Uterus (tissue), 3 donors: ENCODE measurements at regions not wholly inside any gene's neighbourhood (a gene's known extent, or its start where the extent isn't known, plus 50 kb on each side); places are given as distances from the start of the nearest gene placed in this dataset.

ENCODE experiments used
- DNase-seq, 2 donors: peaks; one replicate each; pipeline ENCODE4 v3.0.0-alpha.2; 2019 to 2020
- H3K27ac ChIP-seq, 2 donors: fragments of 200-600 bp; sonication (generic); 1 replicate in 1 of 2; 2 replicates in 1 of 2; pipeline ENCODE4 v1.5.1; 2016 to 2018
- H3K27me3 ChIP-seq, 2 donors: fragments of 200-600 bp; sonication (generic); one replicate each; pipeline ENCODE4 v1.5.1; 2018 to 2019; ENCODE audit warnings: control low read depth in 1 of 2
- H3K36me3 ChIP-seq, 2 donors: fragments of 200-600 bp; sonication (generic); one replicate each; pipeline ENCODE4 v1.5.1; 2019; ENCODE audit warnings: control low read depth in 1 of 2
- H3K4me1 ChIP-seq, 2 donors: fragments of 200-600 bp; sonication (generic); one replicate each; pipeline ENCODE4 v1.5.1; 2018 to 2019; ENCODE audit warnings: control low read depth in 1 of 2
- H3K4me3 ChIP-seq, 2 donors: fragments of 200-600 bp; sonication (generic); 1 replicate in 1 of 2; 2 replicates in 1 of 2; pipeline ENCODE4 v1.5.1; 2018 to 2019; ENCODE audit warnings: mild to moderate bottlenecking in 1 of 2
- H3K9me3 ChIP-seq, 2 donors: fragments of 200-600 bp; sonication (generic); one replicate each; pipeline ENCODE4 v1.5.1; 2019; ENCODE audit warnings: control low read depth in 1 of 2
- CTCF ChIP-seq, 4 experiments: fragments of 200-600 bp in 2 of 4; fragments of 450-650 bp in 2 of 4; sonication (generic) in 2 of 4; IDR thresholded peaks; one replicate each; pipeline ENCODE4 v1.5.1; 2016 to 2019; ENCODE audit warnings: antibody characterized with exemption in 4 of 4, mild to moderate bottlenecking in 2 of 4, moderate library complexity in 1 of 4
- POLR2A ChIP-seq, 2 donors: fragments of 450-650 bp; IDR thresholded peaks; one replicate each; pipeline ENCODE4 v1.6.1; 2016; ENCODE audit warnings: antibody characterized with exemption in 2 of 2, mild to moderate bottlenecking in 1 of 2, moderate library complexity in 1 of 2
- intact Hi-C: fragments of 100-400 bp; cut with DNase I; formaldehyde crosslinking; loops from one replicate; pipeline ENCODE4 v1.15.1; 2023; ENCODE audit warnings: low total_unique reads
- donor health status: DM: yes; HTN: yes; CAD: no.

GRCh38 chr7:26437003-26437532, 145.4 kb downstream of the SNX10 start:
- no peaks in the 10 kb centered on the region for H3K4me1 ChIP-seq
- no peak overlapping the region for H3K4me3 ChIP-seq
- no peaks in the 10 kb centered on the region for H3K9me3 ChIP-seq
- TF ChIP-seq CTCF (IDR thresholded peaks at IDR 0.05) (no peak), POLR2A (IDR thresholded peaks at IDR 0.05) (no peak)
- intact Hi-C loops = no loop called here
- DNase-seq = no peak
- no peaks in the 10 kb centered on the region for H3K27me3 ChIP-seq
- H3K27ac ChIP-seq = no peak overlapping the region
- no peaks in the 10 kb centered on the region for H3K36me3 ChIP-seq

- intact Hi-C loops = no loop called here
- TF ChIP-seq POLR2A (IDR thresholded peaks at IDR 0.05) (no peak), CTCF (IDR thresholded peaks at IDR 0.05) (no peak)
- DNase-seq = no peak
These were observed 146.4 kb downstream of the SNX10 start for GRCh38 chr7:26438078-26438477.

GRCh38 chr7:26439521-26440232, 148.0 kb downstream of the SNX10 start:
- TF ChIP-seq CTCF (IDR thresholded peaks at IDR 0.05) (no peak), POLR2A (IDR thresholded peaks at IDR 0.05) (no peak)
- Histone ChIP-seq H3K4me1 (no peaks in the 10 kb centered on the region), H3K9me3 (no peaks in the 10 kb centered on the region), H3K27me3 (no peaks in the 10 kb centered on the region), H3K27ac (no peak overlapping the region), H3K36me3 (no peaks in the 10 kb centered on the region), H3K4me3 (no peak overlapping the region)
- DNase-seq = no peak
- intact Hi-C loops = no loop called here

More at GRCh38 chr7:26438078-26438477, 146.4 kb downstream of the SNX10 start:
- no peak overlapping the region for H3K4me3 ChIP-seq
- H3K4me1 ChIP-seq = no peaks in the 10 kb centered on the region
- no peaks in the 10 kb centered on the region for H3K27me3 ChIP-seq
- H3K27ac ChIP-seq = no peak overlapping the region
- H3K36me3 ChIP-seq = no peaks in the 10 kb centered on the region
- H3K9me3 ChIP-seq = no peaks in the 10 kb centered on the region

GRCh38 chr7:26440233-26441001, 148.8 kb downstream of the SNX10 start:
- Histone ChIP-seq H3K36me3 (no peaks in the 10 kb centered on the region), H3K4me1 (no peaks in the 10 kb centered on the region), H3K9me3 (no peaks in the 10 kb centered on the region), H3K27ac (no peak overlapping the region), H3K4me3 (no peak overlapping the region), H3K27me3 (no peaks in the 10 kb centered on the region)
- intact Hi-C loops = no loop called here
- TF ChIP-seq CTCF (IDR thresholded peaks at IDR 0.05) (no peak), POLR2A (IDR thresholded peaks at IDR 0.05) (no peak)
- DNase-seq = no peak

- intact Hi-C loops = no loop called here
- H3K27ac ChIP-seq = no peak overlapping the region
- no peaks in the 10 kb centered on the region for H3K27me3 ChIP-seq
- H3K36me3 ChIP-seq = no peaks in the 10 kb centered on the region
- DNase-seq = no peak
- no peak overlapping the region for H3K4me3 ChIP-seq
- TF ChIP-seq CTCF (IDR thresholded peaks at IDR 0.05) (no peak), POLR2A (IDR thresholded peaks at IDR 0.05) (no peak)
- no peaks in the 10 kb centered on the region for H3K9me3 ChIP-seq
- no peaks in the 10 kb centered on the region for H3K4me1 ChIP-seq
These were observed 149.4 kb downstream of the SNX10 start for GRCh38 chr7:26441002-26441521.
